NCI-H82 treated with DMSO at 0.1 percent for 48 hours (cell line): ENCODE measurements at regions not wholly inside any gene's neighbourhood (a gene's known extent, or its start where the extent isn't known, plus 50 kb on each side); places are given as distances from the start of the nearest gene placed in this dataset.

ENCODE experiments used
- DNase-seq: peaks from one replicate; lab custom pipeline; 2025; ENCODE audit not compliant: unreplicated experiment; lab: John Stamatoyannopoulos, UW

DNA sequence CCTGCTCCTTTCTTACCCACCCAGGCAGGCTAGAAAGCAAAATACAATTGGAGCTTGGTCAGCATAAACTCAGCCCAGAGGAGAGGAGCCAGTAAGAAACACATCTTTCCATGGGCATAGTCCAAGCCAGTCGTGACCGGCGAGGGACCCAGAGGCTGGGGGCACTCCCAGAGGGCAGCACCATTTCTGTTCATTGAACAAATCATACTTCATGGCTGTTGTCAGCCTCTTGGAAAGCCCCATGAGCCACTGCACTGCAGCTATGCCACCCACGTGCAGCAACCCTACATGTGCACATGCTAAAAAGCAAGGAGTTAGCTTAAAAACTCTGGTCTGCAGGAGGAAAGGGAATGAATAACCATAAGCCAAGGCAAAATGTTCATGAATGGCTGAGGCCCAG is 90.0 kb upstream of the CDKN3 start:
- no peak for DNase-seq

GRCh38 chr14:54309615-54310014 is 87.2 kb upstream of the CDKN3 start:
- DNase-seq: no peak

DNA sequence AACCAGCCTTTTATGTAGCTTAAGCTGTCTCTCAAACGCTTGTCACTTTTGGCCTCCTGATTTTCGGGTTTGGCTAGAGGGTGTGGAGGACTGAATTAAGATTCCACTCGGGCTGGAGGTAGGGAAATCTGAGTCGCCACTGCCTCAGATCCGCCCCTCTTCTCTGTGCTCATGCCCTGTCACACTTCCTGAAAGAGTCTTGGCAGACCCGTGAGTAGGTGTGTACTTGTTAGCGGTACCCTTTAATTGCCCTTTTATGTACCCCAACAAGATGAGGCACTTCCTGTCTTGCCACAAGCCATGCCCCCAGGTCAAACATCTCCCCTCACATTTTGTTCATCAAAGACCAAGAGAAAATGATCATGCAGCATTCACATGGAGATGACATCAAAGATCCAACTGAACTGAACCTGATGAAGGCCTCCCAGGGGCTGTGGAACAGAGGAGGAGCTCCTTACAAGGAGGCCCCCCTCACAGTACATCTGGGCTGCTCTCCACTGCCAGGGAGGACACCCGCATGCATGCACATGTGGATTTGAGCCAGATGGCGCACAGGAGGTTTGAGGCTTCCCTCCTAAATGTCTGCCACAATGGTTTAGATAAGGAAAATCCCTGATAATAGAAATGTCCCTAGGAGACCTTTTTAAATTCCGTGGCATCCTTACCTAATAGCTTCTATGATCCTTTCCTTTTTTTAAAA is 86.5 kb upstream of the CDKN3 start:
- DNase-seq: no peak

DNA sequence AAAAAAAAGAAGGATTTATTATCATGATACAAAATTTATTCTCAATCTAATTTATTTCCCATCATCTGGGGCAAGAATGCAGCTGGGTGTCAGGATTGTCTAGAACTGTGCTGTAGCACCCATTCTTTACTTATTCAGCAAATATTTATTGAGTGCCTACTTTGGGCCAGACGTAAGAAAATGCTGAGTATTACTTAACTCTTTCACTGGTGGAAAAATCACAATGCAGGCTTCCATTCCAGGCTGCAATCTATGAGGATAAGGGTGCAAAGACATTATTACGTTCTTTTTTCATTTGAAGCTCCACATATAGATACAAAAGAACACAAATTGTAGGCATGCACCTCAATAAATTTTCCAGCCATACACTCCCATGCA is 86.0 kb upstream of the CDKN3 start:
- DNase-seq: no peak

- DNase-seq: no peak
Measured at GRCh38 chr14:54312166-54312801, 84.5 kb upstream of the CDKN3 start.

GRCh38 chr14:54314365-54315104 is 82.3 kb upstream of the CDKN3 start:
- DNase-seq: no peak

- no peak for DNase-seq
Measured at GRCh38 chr14:54316652-54317051, 80.2 kb upstream of the CDKN3 start.

DNA sequence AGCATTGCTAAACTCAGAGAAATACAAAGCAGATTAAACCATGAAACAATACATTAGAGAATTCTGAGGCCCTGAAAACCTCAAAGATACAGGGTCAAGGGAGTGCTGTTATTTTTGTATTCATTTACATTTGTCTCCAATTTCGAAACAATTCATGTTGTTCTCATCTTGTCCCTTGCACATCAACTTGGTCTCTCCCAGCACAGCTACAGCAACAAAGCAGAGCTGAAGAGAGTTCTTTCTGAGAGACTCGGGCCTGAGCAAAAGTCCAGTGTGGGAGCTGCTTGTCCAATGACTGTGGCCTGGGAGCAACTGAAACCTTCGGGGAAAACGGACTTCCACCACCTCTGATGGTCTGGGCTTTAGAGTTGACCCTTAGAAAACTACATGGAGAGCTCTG is 79.4 kb upstream of the CDKN3 start:
- DNase-seq: no peak

DNA sequence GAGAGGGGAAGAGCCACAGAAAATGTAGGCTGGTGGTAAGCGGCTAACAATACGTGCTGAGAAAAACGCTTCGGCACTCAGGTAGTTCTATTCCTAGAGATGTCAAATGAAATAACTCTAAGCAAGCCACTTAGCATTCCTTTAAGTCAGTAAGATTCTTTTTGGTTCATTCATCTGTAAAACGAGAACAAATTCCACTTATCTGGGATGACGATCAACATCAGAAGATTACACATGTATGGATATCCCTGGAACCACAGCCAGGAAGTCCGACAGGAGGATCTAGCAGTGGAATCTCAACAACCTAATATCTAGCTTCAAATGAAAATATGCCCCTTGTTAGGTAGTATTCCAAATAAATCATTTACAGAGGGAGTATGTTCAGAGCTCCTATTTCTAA is 74.6 kb upstream of the CDKN3 start:
- DNase-seq: no peak

DNA sequence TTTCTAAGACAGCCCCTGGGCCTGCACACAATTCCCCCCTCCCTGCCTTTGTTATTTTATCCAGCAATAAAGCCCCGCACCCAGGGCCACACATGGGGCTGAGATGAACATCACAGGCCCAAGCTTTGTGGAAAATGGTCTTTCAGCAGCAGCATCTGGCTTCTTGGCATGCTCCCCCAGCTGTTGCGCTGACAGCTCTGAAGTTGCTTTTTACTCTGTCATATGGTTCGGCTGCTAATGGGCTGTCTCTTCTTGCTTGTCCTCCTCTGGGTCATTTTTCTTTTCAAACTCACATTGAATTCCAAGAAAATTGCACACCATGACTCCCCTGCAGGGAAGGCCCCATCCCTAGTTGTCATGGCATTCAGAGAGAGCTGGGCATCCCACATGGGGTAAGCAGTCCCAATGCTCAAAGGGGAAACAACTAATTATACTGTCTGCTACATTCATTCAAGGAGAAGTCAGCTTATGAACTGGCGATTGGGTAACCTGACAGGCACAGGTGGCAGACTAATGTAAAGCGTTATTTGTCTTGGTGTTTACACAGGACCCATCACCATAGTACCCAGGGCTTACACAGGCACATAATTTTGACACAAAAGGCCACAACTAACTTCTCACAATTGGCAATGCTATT is 74.0 kb upstream of the CDKN3 start:
- no peak for DNase-seq

GRCh38 chr14:54325766-54326165 is 71.0 kb upstream of the CDKN3 start:
- DNase-seq: no peak

- DNase-seq: peak; percentile 27
Measured at GRCh38 chr14:54329082-54329695, 67.6 kb upstream of the CDKN3 start.

DNA sequence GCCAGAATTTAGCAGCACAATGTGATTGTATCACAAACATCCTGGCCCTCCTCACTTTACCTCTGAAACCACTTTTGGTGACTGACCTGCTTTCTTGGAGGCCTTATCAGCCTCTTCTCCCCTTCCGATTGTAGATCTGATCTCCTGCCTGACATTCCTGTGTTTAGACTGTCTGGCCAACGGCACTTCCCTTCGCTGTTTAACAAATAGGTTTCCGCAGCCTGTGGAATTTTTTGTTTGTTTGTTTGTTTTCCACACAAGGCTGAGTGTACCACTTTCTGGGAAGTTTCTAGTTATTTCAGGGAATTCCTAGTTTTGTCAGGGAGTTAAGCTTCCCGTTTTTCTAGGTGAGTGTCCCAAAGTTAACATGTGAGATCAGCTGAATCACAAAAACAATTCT is 65.9 kb upstream of the CDKN3 start:
- DNase-seq: no peak

DNA sequence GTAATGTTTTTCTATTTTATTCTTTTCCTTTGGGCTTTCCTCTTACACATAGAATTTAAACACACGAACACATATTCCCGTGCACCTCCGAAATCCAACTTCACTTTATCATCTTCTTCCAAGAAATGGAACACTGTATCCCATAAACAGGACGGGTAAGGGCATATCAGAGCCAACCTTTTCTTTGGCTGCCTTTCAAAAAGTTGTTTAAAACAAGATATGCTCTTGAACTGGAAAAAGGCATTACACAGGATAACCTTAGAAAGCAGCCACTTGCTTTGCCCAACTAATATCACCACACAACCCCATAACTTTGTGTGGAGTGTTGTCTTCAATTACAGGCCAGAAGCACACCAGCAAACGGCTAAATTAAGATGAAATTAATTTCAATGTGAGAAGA is 65.3 kb upstream of the CDKN3 start:
- DNase-seq: no peak

GRCh38 chr14:54332490-54332889 is 64.3 kb upstream of the CDKN3 start:
- no peak for DNase-seq

GRCh38 chr14:54333511-54333910 is 63.3 kb upstream of the CDKN3 start:
- DNase-seq: no peak

DNA sequence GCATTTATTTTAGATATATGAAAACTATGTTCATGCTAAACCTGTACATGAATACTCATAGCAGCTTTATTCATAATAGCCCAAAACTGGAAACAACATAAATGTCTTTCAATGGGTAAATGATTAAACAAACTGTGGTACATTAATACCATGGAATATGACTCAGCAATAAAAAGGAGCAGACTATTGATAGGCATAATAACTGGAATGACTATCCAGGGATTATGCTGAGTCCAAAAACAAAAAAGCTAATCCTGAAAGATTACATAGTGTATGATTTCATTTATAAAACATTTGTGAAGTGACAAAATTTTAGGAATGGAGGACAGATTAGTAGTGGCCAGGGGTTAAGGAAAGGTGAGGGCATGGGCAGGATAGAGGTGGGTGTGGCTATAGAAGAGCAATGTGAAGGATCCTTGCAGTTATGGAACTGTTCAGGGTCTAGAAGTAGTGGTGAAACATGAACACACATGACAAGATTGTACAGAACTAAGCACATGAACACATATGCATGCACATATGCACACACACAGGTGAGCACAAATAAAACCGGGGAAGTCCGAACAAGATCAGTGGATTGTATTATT is 61.1 kb upstream of the CDKN3 start:
- no peak for DNase-seq

DNA sequence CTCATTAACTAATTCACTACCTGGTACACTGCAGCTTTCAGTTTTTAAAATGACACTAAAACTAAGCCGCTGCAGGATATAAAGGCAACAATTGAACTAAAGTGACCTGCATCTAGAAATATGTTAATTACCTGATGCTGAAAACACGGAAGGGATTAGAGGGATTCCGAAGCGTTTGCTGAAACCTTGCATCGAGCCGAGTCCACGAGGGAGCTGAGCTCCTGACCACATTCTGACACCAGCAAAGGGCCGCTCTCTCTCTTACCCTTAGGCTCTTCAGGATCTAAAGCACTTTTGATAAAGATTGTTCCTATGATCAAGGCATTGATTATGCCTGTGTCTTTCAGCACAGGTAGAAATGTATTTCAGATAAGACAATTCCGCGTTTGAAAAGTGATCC is 59.5 kb upstream of the CDKN3 start:
- DNase-seq: no peak

- DNase-seq: no peak
Measured at GRCh38 chr14:54338696-54339317, 58.0 kb upstream of the CDKN3 start.

DNA sequence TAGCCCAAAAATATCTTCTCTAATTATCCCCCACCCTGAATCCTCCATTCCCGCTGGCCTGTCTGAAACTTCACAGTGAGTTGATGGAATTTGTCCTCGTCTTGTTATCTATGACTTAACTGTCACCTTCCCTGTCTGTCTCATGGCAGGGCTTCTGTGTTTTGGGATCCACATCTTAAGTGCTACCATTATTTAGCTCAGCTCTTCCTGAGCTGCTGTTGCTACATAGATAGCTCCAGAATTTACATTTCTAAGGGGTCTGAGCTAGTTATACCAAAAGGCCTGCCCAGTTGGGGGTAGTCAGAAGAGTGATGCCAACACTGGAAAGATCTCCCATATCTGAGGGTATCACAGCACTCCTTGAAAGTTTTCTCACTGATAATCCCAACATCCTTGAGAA is 57.0 kb upstream of the CDKN3 start:
- DNase-seq: no peak

DNA sequence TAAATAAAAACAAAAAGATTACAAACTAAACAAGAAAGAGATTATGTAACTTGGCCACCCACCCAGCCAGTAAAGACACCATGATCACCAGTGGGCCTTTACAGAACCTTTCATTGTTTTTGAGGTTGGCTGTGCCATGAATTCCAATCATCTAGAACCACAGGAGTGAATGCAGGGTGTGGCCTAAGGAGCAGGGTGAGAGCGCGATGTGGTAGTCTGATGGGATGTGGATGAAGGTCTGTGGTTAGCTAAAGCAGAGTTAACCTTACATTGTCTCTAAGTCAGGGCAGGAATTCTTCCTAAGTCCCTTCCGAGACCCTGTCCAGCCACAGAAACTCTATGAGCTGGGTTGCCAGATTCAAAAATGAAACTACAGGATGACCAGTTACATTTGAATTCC is 54.0 kb upstream of the CDKN3 start:
- DNase-seq: no peak
